ENCODE measurements at regions not wholly inside any gene's neighbourhood (a gene's known extent, or its start where the extent isn't known, plus 50 kb on each side); places are given as distances from the start of the nearest gene placed in this dataset.

DNA sequence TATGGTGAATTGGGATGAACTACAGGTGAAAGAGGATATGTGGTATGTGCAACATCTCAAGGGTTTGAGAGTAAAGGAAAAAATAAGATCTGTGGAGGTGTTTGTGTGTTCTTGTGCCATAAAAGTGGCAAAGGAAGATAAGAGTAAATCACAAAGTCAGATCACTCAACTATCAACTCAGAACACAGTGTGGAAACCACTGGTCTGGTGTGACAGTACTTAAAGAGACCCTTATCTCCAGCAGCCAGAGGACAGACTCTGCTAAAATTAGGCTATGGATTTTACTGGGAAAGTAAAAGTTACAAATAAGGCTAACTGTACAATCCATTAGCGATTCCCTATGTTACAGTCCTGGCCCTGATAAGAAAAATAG lies 54.0 kb upstream of the PRDM8 start:
- TF ChIP-seq CTCF (IDR thresholded peaks at IDR 0.05) (no peak), POLR2AphosphoS5 (IDR thresholded peaks at IDR 0.05) (no peak), EP300 (IDR thresholded peaks at IDR 0.05) (no peak)

All from stomach (tissue), 4 donors.